ENCODE measurements at regions not wholly inside any gene's neighbourhood (a gene's known extent, or its start where the extent isn't known, plus 50 kb on each side); places are given as distances from the start of the nearest gene placed in this dataset.
"Not testable (repeated sequence)": the region's sequence is repeated elsewhere in the genome, so short reads cannot be mapped to it uniquely, and the experiment has no call there.

- TF ChIP-seq ZNF433 (tag by site-specific recombination; IDR thresholded peaks at IDR 0.05; ENCODE audit: low read depth); ZNF274 (IDR thresholded peaks at IDR 0.05; ENCODE audit: low read length); ZNF274 (tag by site-specific recombination; IDR thresholded peaks at IDR 0.05; ENCODE audit: borderline replicate concordance); HOXD13 (CRISPR knock-in tag; IDR thresholded peaks at IDR 0.05; ENCODE audit: borderline replicate concordance); ZNF549 (tag by site-specific recombination; IDR thresholded peaks at IDR 0.05); SCRT2 (tag by site-specific recombination; IDR thresholded peaks at IDR 0.05); ZNF37A (tag by site-specific recombination; IDR thresholded peaks at IDR 0.05): not testable (repeated sequence)
- TF ChIP-seq, protein P1, sequence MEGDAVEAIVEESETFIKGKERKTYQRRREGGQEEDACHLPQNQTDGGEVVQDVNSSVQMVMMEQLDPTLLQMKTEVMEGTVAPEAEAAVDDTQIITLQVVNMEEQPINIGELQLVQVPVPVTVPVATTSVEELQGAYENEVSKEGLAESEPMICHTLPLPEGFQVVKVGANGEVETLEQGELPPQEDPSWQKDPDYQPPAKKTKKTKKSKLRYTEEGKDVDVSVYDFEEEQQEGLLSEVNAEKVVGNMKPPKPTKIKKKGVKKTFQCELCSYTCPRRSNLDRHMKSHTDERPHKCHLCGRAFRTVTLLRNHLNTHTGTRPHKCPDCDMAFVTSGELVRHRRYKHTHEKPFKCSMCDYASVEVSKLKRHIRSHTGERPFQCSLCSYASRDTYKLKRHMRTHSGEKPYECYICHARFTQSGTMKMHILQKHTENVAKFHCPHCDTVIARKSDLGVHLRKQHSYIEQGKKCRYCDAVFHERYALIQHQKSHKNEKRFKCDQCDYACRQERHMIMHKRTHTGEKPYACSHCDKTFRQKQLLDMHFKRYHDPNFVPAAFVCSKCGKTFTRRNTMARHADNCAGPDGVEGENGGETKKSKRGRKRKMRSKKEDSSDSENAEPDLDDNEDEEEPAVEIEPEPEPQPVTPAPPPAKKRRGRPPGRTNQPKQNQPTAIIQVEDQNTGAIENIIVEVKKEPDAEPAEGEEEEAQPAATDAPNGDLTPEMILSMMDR (tag by site-specific recombination; IDR thresholded peaks at IDR 0.05): not testable (repeated sequence)
Observed at GRCh38 chr16:29203933-29204805, 202.3 kb downstream of the NPIPB11 start.
